ENCODE measurements at regions not wholly inside any gene's neighbourhood (a gene's known extent, or its start where the extent isn't known, plus 50 kb on each side); places are given as distances from the start of the nearest gene placed in this dataset.

- TF ChIP-seq CTCF (IDR thresholded peaks at IDR 0.05) (no peak), EP300 (IDR thresholded peaks at IDR 0.05) (peak; percentile 42), POLR2A (IDR thresholded peaks at IDR 0.05; ENCODE audit: low read depth) (no peak)
These were observed 102.5 kb upstream of the PDZRN3 start for GRCh38 chr3:73727117-73727821.
